ENCODE measurements at regions not wholly inside any gene's neighbourhood (a gene's known extent, or its start where the extent isn't known, plus 50 kb on each side); places are given as distances from the start of the nearest gene placed in this dataset.

GRCh38 chr20:58024241-58024721 lies 204.2 kb downstream of the ANKRD60 start:
- Histone ChIP-seq H3K9me3 (replicated peaks; ENCODE audit: low read length) (no peaks in the 10 kb centered on the region), H3K36me3 (ENCODE audit: insufficient read depth, low read length) (no peaks in the 10 kb centered on the region), H3K4me3 (ENCODE audit: low read length) (no peak overlapping the region), H3K9ac (ENCODE audit: low read depth, low read length) (no peak overlapping the region), H3K27me3 (ENCODE audit: control insufficient read depth, insufficient read depth, low read length) (no peaks in the 10 kb centered on the region), H3K4me2 (ENCODE audit: low read length) (no peak overlapping the region), H3K4me1 (ENCODE audit: control insufficient read depth, insufficient read depth, low read length) (peaks cover 12% of the 10 kb centered on the region)

- H3K9me3 ChIP-seq (replicated peaks; ENCODE audit: low read length): no peaks in the 10 kb centered on the region
- peaks cover 17% of the 10 kb centered on the region for H3K4me1 ChIP-seq (ENCODE audit: control insufficient read depth, insufficient read depth, low read length)
- H3K9ac ChIP-seq (ENCODE audit: low read depth, low read length): no peak overlapping the region
- no peak overlapping the region for H3K4me3 ChIP-seq (ENCODE audit: low read length)
- H3K4me2 ChIP-seq (ENCODE audit: low read length): no peak overlapping the region
- H3K36me3 ChIP-seq (ENCODE audit: insufficient read depth, low read length): no peaks in the 10 kb centered on the region
- no peaks in the 10 kb centered on the region for H3K27me3 ChIP-seq (ENCODE audit: control insufficient read depth, insufficient read depth, low read length)
Observed at GRCh38 chr20:58023781-58024180, 204.7 kb downstream of the ANKRD60 start.

- Histone ChIP-seq H3K36me3 (ENCODE audit: insufficient read depth, low read length) (no peaks in the 10 kb centered on the region), H3K9ac (ENCODE audit: low read depth, low read length) (no peak overlapping the region), H3K4me1 (ENCODE audit: control insufficient read depth, insufficient read depth, low read length) (peaks cover 21% of the 10 kb centered on the region), H3K27me3 (ENCODE audit: control insufficient read depth, insufficient read depth, low read length) (no peaks in the 10 kb centered on the region), H3K4me2 (ENCODE audit: low read length) (no peak overlapping the region), H3K9me3 (replicated peaks; ENCODE audit: low read length) (no peaks in the 10 kb centered on the region), H3K4me3 (ENCODE audit: low read length) (no peak overlapping the region)
Observed at GRCh38 chr20:58023346-58023745, 205.1 kb downstream of the ANKRD60 start.

- H3K4me2 ChIP-seq (ENCODE audit: low read length): no peak overlapping the region
- H3K4me3 ChIP-seq (ENCODE audit: low read length): no peak overlapping the region
- H3K4me1 ChIP-seq (ENCODE audit: control insufficient read depth, insufficient read depth, low read length): peaks cover 27% of the 10 kb centered on the region
- no peak overlapping the region for H3K9ac ChIP-seq (ENCODE audit: low read depth, low read length)
- H3K9me3 ChIP-seq (replicated peaks; ENCODE audit: low read length): no peaks in the 10 kb centered on the region
- H3K36me3 ChIP-seq (ENCODE audit: insufficient read depth, low read length): no peaks in the 10 kb centered on the region
- H3K27me3 ChIP-seq (ENCODE audit: control insufficient read depth, insufficient read depth, low read length): no peaks in the 10 kb centered on the region
Observed at GRCh38 chr20:58022711-58023110, 205.7 kb downstream of the ANKRD60 start.

GRCh38 chr20:58021481-58021880 lies 207.0 kb downstream of the ANKRD60 start:
- H3K4me3 ChIP-seq (ENCODE audit: low read length): no peak overlapping the region
- H3K4me2 ChIP-seq (ENCODE audit: low read length): no peak overlapping the region
- no peaks in the 10 kb centered on the region for H3K27me3 ChIP-seq (ENCODE audit: control insufficient read depth, insufficient read depth, low read length)
- H3K4me1 ChIP-seq (ENCODE audit: control insufficient read depth, insufficient read depth, low read length): peaks cover 40% of the 10 kb centered on the region
- no peaks in the 10 kb centered on the region for H3K9me3 ChIP-seq (replicated peaks; ENCODE audit: low read length)
- no peaks in the 10 kb centered on the region for H3K36me3 ChIP-seq (ENCODE audit: insufficient read depth, low read length)
- H3K9ac ChIP-seq (ENCODE audit: low read depth, low read length): no peak overlapping the region

- no peak overlapping the region for H3K4me2 ChIP-seq (ENCODE audit: low read length)
- H3K27me3 ChIP-seq (ENCODE audit: control insufficient read depth, insufficient read depth, low read length): no peaks in the 10 kb centered on the region
- peaks cover 40% of the 10 kb centered on the region for H3K4me1 ChIP-seq (ENCODE audit: control insufficient read depth, insufficient read depth, low read length)
- no peak overlapping the region for H3K4me3 ChIP-seq (ENCODE audit: low read length)
- no peak overlapping the region for H3K9ac ChIP-seq (ENCODE audit: low read depth, low read length)
- no peaks in the 10 kb centered on the region for H3K9me3 ChIP-seq (replicated peaks; ENCODE audit: low read length)
- H3K36me3 ChIP-seq (ENCODE audit: insufficient read depth, low read length): no peaks in the 10 kb centered on the region
Observed at GRCh38 chr20:58020656-58021454, 207.6 kb downstream of the ANKRD60 start.

- peak overlapping the region; percentile 58 for H3K9ac ChIP-seq (ENCODE audit: low read depth, low read length)
- no peak overlapping the region for H3K4me2 ChIP-seq (ENCODE audit: low read length)
- H3K4me3 ChIP-seq (ENCODE audit: low read length): no peak overlapping the region
- H3K4me1 ChIP-seq (ENCODE audit: control insufficient read depth, insufficient read depth, low read length): peaks cover 40% of the 10 kb centered on the region
- H3K9me3 ChIP-seq (replicated peaks; ENCODE audit: low read length): no peaks in the 10 kb centered on the region
- H3K36me3 ChIP-seq (ENCODE audit: insufficient read depth, low read length): no peaks in the 10 kb centered on the region
- no peaks in the 10 kb centered on the region for H3K27me3 ChIP-seq (ENCODE audit: control insufficient read depth, insufficient read depth, low read length)
Observed at GRCh38 chr20:58019850-58020625, 208.4 kb downstream of the ANKRD60 start.

GRCh38 chr20:58019027-58019849 lies 209.2 kb downstream of the ANKRD60 start:
- peak overlapping the region; percentile 27 for H3K4me3 ChIP-seq (ENCODE audit: low read length)
- H3K36me3 ChIP-seq (ENCODE audit: insufficient read depth, low read length): no peaks in the 10 kb centered on the region
- H3K27me3 ChIP-seq (ENCODE audit: control insufficient read depth, insufficient read depth, low read length): no peaks in the 10 kb centered on the region
- H3K9ac ChIP-seq (ENCODE audit: low read depth, low read length): peak overlapping the region; percentile 58
- no peaks in the 10 kb centered on the region for H3K9me3 ChIP-seq (replicated peaks; ENCODE audit: low read length)
- peak overlapping the region; percentile 52 for H3K4me2 ChIP-seq (ENCODE audit: low read length)
- peaks cover 40% of the 10 kb centered on the region for H3K4me1 ChIP-seq (ENCODE audit: control insufficient read depth, insufficient read depth, low read length)

- Histone ChIP-seq H3K4me1 (ENCODE audit: control insufficient read depth, insufficient read depth, low read length) (peaks cover 40% of the 10 kb centered on the region), H3K9ac (ENCODE audit: low read depth, low read length) (peak overlapping the region; percentile 55), H3K9me3 (replicated peaks; ENCODE audit: low read length) (no peaks in the 10 kb centered on the region), H3K27me3 (ENCODE audit: control insufficient read depth, insufficient read depth, low read length) (no peaks in the 10 kb centered on the region), H3K36me3 (ENCODE audit: insufficient read depth, low read length) (no peaks in the 10 kb centered on the region), H3K4me3 (ENCODE audit: low read length) (no peak overlapping the region), H3K4me2 (ENCODE audit: low read length) (peak overlapping the region; percentile 52)
Observed at GRCh38 chr20:58018590-58018989, 209.9 kb downstream of the ANKRD60 start.

- no peaks in the 10 kb centered on the region for H3K9me3 ChIP-seq (replicated peaks; ENCODE audit: low read length)
- H3K27me3 ChIP-seq (ENCODE audit: control insufficient read depth, insufficient read depth, low read length): no peaks in the 10 kb centered on the region
- H3K4me3 ChIP-seq (ENCODE audit: low read length): peak overlapping the region; percentile 24
- peak overlapping the region; percentile 62 for H3K4me2 ChIP-seq (ENCODE audit: low read length)
- peak overlapping the region; percentile 55 for H3K9ac ChIP-seq (ENCODE audit: low read depth, low read length)
- peaks cover 40% of the 10 kb centered on the region for H3K4me1 ChIP-seq (ENCODE audit: control insufficient read depth, insufficient read depth, low read length)
- no peaks in the 10 kb centered on the region for H3K36me3 ChIP-seq (ENCODE audit: insufficient read depth, low read length)
Observed at GRCh38 chr20:58017970-58018530, 210.4 kb downstream of the ANKRD60 start.
